H9 (cell line): ENCODE measurements at regions not wholly inside any gene's neighbourhood (a gene's known extent, or its start where the extent isn't known, plus 50 kb on each side); places are given as distances from the start of the nearest gene placed in this dataset.

Source experiments
- DNase-seq: peaks from one replicate; pipeline ENCODE4 v3.0.0-alpha.2; 2017
- H2AFZ ChIP-seq: one replicate; pipeline ENCODE4 v1.6.1; 2013; ENCODE audit warnings: mild to moderate bottlenecking, low read length, control low read depth, moderate library complexity
- H2AK5ac ChIP-seq: 2 replicates; pipeline ENCODE4 v1.6.1; 2013; ENCODE audit warnings: low read length, control low read depth, mixed read lengths; ENCODE audit not compliant: insufficient read length
- H2BK120ac ChIP-seq: one replicate; pipeline ENCODE4 v1.6.1; 2013; ENCODE audit warnings: low read depth, mild to moderate bottlenecking, low read length, control low read depth, inconsistent platforms; ENCODE audit not compliant: poor library complexity, severe bottlenecking
- H2BK12ac ChIP-seq: 2 replicates; pipeline ENCODE4 v1.6.1; 2013; ENCODE audit warnings: low read length, control low read depth, mixed read lengths, low read depth; ENCODE audit not compliant: insufficient read length
- H2BK15ac ChIP-seq: 2 replicates; pipeline ENCODE4 v1.6.1; 2013; ENCODE audit warnings: low read depth, low read length, control low read depth
- H2BK20ac ChIP-seq: one replicate; pipeline ENCODE4 v1.6.1; 2013; ENCODE audit warnings: low read depth, mild to moderate bottlenecking, low read length, control low read depth, inconsistent platforms; ENCODE audit not compliant: poor library complexity, severe bottlenecking
- H2BK5ac ChIP-seq: 2 replicates; pipeline ENCODE4 v1.6.1; 2013; ENCODE audit warnings: low read length, control low read depth, mixed read lengths; ENCODE audit not compliant: insufficient read length
- H3K14ac ChIP-seq: 2 replicates; pipeline ENCODE4 v1.6.1; 2013; ENCODE audit warnings: low read length, control low read depth; ENCODE audit not compliant: insufficient read depth
- H3K18ac ChIP-seq: 2 replicates; pipeline ENCODE4 v1.6.1; 2013; ENCODE audit warnings: low read depth, mild to moderate bottlenecking, mixed read lengths, low read length, control low read depth; ENCODE audit not compliant: insufficient read length
- H3K23ac ChIP-seq: 2 replicates; pipeline ENCODE4 v1.6.1; 2013; ENCODE audit warnings: low read length, control low read depth, mixed read lengths, low read depth; ENCODE audit not compliant: insufficient read length
- H3K23me2 ChIP-seq: 2 replicates; pipeline ENCODE4 v1.6.1; 2013; ENCODE audit warnings: low read depth, mild to moderate bottlenecking, mixed read lengths, low read length, control low read depth; ENCODE audit not compliant: insufficient read length, poor library complexity, severe bottlenecking
- H3K27ac ChIP-seq: 2 replicates; pipeline ENCODE4 v1.5.1; 2013; ENCODE audit warnings: low read length, control low read depth, mixed read lengths, low read depth; ENCODE audit not compliant: insufficient read length
- H3K27me3 ChIP-seq: 2 replicates; pipeline ENCODE4 v1.6.1; 2013; ENCODE audit warnings: low read length, control low read depth, inconsistent platforms; ENCODE audit not compliant: insufficient read depth
- H3K4ac ChIP-seq: 2 replicates; pipeline ENCODE4 v1.6.1; 2013; ENCODE audit warnings: low read depth, mild to moderate bottlenecking, control low read depth, inconsistent platforms, low read length, moderate library complexity
- H3K4me1 ChIP-seq: 2 replicates; pipeline ENCODE4 v1.6.1; 2013; ENCODE audit warnings: low read length, control low read depth, inconsistent platforms; ENCODE audit not compliant: insufficient read depth
- H3K4me2 ChIP-seq: 2 replicates; pipeline ENCODE4 v1.6.1; 2013; ENCODE audit warnings: low read length, control low read depth, mixed read lengths; ENCODE audit not compliant: insufficient read length, insufficient read depth
- H3K56ac ChIP-seq: 2 replicates; pipeline ENCODE4 v1.6.1; 2013; ENCODE audit warnings: low read depth, mild to moderate bottlenecking, mixed read lengths, low read length, control low read depth; ENCODE audit not compliant: insufficient read length
- H3K79me1 ChIP-seq: 2 replicates; pipeline ENCODE4 v1.6.1; 2013; ENCODE audit warnings: low read depth, mild to moderate bottlenecking, moderate library complexity, low read length, control low read depth, inconsistent platforms; ENCODE audit not compliant: insufficient read depth, poor library complexity, severe bottlenecking
- H3K79me2 ChIP-seq: 2 replicates; pipeline ENCODE4 v1.6.1; 2013; ENCODE audit warnings: low read length, control low read depth, inconsistent platforms; ENCODE audit not compliant: insufficient read depth
- H3K9ac ChIP-seq: 2 replicates; pipeline ENCODE4 v1.6.1; 2013; ENCODE audit warnings: low read length, control low read depth, mixed read lengths; ENCODE audit not compliant: insufficient read length; ENCODE audit errors: extremely low read depth
- H3K9me3 ChIP-seq: one replicate; pipeline ENCODE4 v1.6.1; 2013; ENCODE audit warnings: low read depth, low read length, inconsistent platforms; ENCODE audit not compliant: control insufficient read depth
- H3T11ph ChIP-seq: one replicate; pipeline ENCODE4 v1.6.1; 2013; ENCODE audit warnings: mild to moderate bottlenecking, low read length, control low read depth, inconsistent platforms
- H4K20me1 ChIP-seq: one replicate; pipeline ENCODE4 v1.6.1; 2013; ENCODE audit not compliant: control insufficient read depth, insufficient read length, insufficient read depth
- H4K5ac ChIP-seq: 2 replicates; pipeline ENCODE4 v1.6.1; 2013; ENCODE audit warnings: low read depth, mild to moderate bottlenecking, mixed read lengths, low read length, control low read depth; ENCODE audit not compliant: insufficient read length
- H4K8ac ChIP-seq: replicated peaks from 2 replicates; pipeline ENCODE4 v1.6.1; 2013; ENCODE audit warnings: low read length, control low read depth, mixed read lengths, low read depth; ENCODE audit not compliant: insufficient read length
- H4K91ac ChIP-seq: 2 replicates; pipeline ENCODE4 v1.6.1; 2013; ENCODE audit warnings: low read depth, mild to moderate bottlenecking, moderate library complexity, mixed read lengths, low read length, control low read depth; ENCODE audit not compliant: insufficient read length
- H3K27ac Mint-ChIP-seq, 3 experiments: 2 replicates in 2 of 3; 3 replicates in 1 of 3; pipeline ENCODE4 v1.8.0; 2020 to 2021; ENCODE audit warnings: mixed read lengths in 3 of 3, mild to moderate bottlenecking in 1 of 3, moderate library complexity in 1 of 3
- H3K27me3 Mint-ChIP-seq: 2 replicates; pipeline ENCODE4 v1.8.0; 2021; ENCODE audit warnings: low read depth, mild to moderate bottlenecking, moderate library complexity, mixed read lengths
- H3K36me3 Mint-ChIP-seq, 3 experiments: 2 replicates in 2 of 3; 3 replicates in 1 of 3; pipeline ENCODE4 v1.8.0; 2020 to 2021; ENCODE audit warnings: low read depth in 3 of 3, mixed read lengths in 3 of 3; ENCODE audit not compliant: insufficient read depth in 1 of 3
- H3K4me1 Mint-ChIP-seq, 2 experiments: 2 replicates each; pipeline ENCODE4 v1.8.0; 2020; ENCODE audit warnings: mixed read lengths in 2 of 2
- H3K4me3 Mint-ChIP-seq, 2 experiments: 2 replicates in 1 of 2; 3 replicates in 1 of 2; pipeline ENCODE4 v1.8.0; 2020 to 2021; ENCODE audit warnings: mild to moderate bottlenecking in 2 of 2, mixed read lengths in 2 of 2, moderate library complexity in 1 of 2
- H3K9me3 Mint-ChIP-seq, 2 experiments: 2 replicates in 1 of 2; 3 replicates in 1 of 2; pipeline ENCODE4 v1.8.0; 2020; ENCODE audit warnings: mild to moderate bottlenecking in 2 of 2, mixed read lengths in 2 of 2, moderate library complexity in 1 of 2
- TF ChIP-seq, protein P1 (sequence below): fragments of 200-600 bp; sonication (generic); conservative IDR thresholded peaks from 3 replicates; pipeline ENCODE4 v1.8.0; 2021; ENCODE audit warnings: antibody characterized with exemption, mild to moderate bottlenecking

DNA sequence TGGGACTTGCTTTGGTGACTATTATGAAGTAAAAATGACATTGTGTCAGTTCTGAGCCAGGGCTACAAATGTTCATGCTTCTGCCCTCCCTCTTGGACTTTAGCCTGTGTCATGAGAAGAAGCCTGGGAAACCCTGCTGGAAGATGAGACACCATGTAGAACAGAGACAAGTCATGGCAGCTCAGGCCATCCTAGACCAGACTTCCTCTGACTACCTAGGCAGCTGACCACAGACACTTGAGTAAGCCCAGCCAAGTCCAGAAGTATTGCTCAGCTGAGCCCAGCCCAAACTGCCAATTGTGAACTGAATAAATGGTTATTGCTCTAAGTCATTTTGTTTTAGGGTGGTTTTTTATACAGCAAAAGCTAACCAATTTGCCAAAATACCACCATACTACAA is 467.6 kb upstream of the CNKSR2 start:
- no peaks in the 10 kb centered on the region for H4K20me1 ChIP-seq
- H2BK15ac ChIP-seq = no peak overlapping the region
- Mint-ChIP-seq H3K4me1 (no peaks in the 10 kb centered on the region), H3K27me3 (no peaks in the 10 kb centered on the region), H3K36me3 (peaks cover 0 to 11% (median 6%) of the 10 kb centered on the region in 3 experiments; a peak in 5 of 7 replicates), H3K9me3 (peaks cover 14 to 39% of the 10 kb centered on the region in 2 experiments), H3K27ac (no peak overlapping the region), H3K4me3 (no peak overlapping the region)
- no peaks in the 10 kb centered on the region for H3K4me1 ChIP-seq
- H2AK5ac ChIP-seq = no peak overlapping the region
- H2BK120ac ChIP-seq = no peak overlapping the region
- H3K23me2 ChIP-seq = no peaks in the 10 kb centered on the region
- no peak overlapping the region for H3K14ac ChIP-seq
- no peak overlapping the region for H2BK20ac ChIP-seq
- no peak overlapping the region for H2AFZ ChIP-seq
- no peak overlapping the region for H3K9ac ChIP-seq
- DNase-seq = no peak
- no peak overlapping the region for H3K4me2 ChIP-seq
- no peak overlapping the region for H4K5ac ChIP-seq
- no peaks in the 10 kb centered on the region for H3K79me2 ChIP-seq
- no peak overlapping the region for H3K27ac ChIP-seq
- peaks cover 20% of the 10 kb centered on the region for H3K9me3 ChIP-seq
- no peak overlapping the region for H3K4ac ChIP-seq
- no peak overlapping the region for H4K8ac ChIP-seq
- TF ChIP-seq, protein P1, sequence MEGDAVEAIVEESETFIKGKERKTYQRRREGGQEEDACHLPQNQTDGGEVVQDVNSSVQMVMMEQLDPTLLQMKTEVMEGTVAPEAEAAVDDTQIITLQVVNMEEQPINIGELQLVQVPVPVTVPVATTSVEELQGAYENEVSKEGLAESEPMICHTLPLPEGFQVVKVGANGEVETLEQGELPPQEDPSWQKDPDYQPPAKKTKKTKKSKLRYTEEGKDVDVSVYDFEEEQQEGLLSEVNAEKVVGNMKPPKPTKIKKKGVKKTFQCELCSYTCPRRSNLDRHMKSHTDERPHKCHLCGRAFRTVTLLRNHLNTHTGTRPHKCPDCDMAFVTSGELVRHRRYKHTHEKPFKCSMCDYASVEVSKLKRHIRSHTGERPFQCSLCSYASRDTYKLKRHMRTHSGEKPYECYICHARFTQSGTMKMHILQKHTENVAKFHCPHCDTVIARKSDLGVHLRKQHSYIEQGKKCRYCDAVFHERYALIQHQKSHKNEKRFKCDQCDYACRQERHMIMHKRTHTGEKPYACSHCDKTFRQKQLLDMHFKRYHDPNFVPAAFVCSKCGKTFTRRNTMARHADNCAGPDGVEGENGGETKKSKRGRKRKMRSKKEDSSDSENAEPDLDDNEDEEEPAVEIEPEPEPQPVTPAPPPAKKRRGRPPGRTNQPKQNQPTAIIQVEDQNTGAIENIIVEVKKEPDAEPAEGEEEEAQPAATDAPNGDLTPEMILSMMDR = no peak
- no peak overlapping the region for H3K18ac ChIP-seq
- H3K23ac ChIP-seq = no peak overlapping the region
- H3K27me3 ChIP-seq = no peaks in the 10 kb centered on the region
- H2BK5ac ChIP-seq = no peak overlapping the region
- H4K91ac ChIP-seq = no peak overlapping the region
- no peak overlapping the region for H2BK12ac ChIP-seq
- H3T11ph ChIP-seq = no peak overlapping the region
- H3K56ac ChIP-seq = no peak overlapping the region
- no peaks in the 10 kb centered on the region for H3K79me1 ChIP-seq
